Colonic mucosa (tissue), 4 donors: ENCODE measurements at regions not wholly inside any gene's neighbourhood (a gene's known extent, or its start where the extent isn't known, plus 50 kb on each side); places are given as distances from the start of the nearest gene placed in this dataset.

Source experiments
- DNase-seq: peaks from one replicate; pipeline ENCODE4 v3.0.0-alpha.2; 2020
- H3K27ac ChIP-seq: fragments of 200-600 bp; one replicate; pipeline ENCODE4 v1.8.0; 2021
- H3K27me3 ChIP-seq: fragments of 200-600 bp; one replicate; pipeline ENCODE4 v1.8.0; 2021
- H3K36me3 ChIP-seq: fragments of 200-600 bp; one replicate; pipeline ENCODE4 v1.8.0; 2021
- H3K4me1 ChIP-seq: fragments of 200-600 bp; one replicate; pipeline ENCODE4 v1.8.0; 2021; ENCODE audit warnings: mild to moderate bottlenecking
- H3K4me3 ChIP-seq: fragments of 200-600 bp; one replicate; pipeline ENCODE4 v1.8.0; 2021
- H3K9ac ChIP-seq, 2 donors: one replicate each; pipeline ENCODE4 v1.7.0; 2013; ENCODE audit warnings: control low read depth in 2 of 2, low read depth in 2 of 2, low read length in 2 of 2
- H3K9me3 ChIP-seq: fragments of 200-600 bp; one replicate; pipeline ENCODE4 v1.8.0; 2021
- intact Hi-C: fragments of 100-400 bp; cut with DNase I; formaldehyde crosslinking; loops from one replicate; pipeline ENCODE4 v1.14.1; 2022
- TF ChIP-seq, protein P1 (sequence below): fragments of 200-600 bp; IDR thresholded peaks from one replicate; pipeline ENCODE4 v1.8.0; 2022; ENCODE audit warnings: antibody characterized with exemption, mild to moderate bottlenecking
- donor health status: healthy.
- donor health status: DM: no; HTN: no; CAD: no.
- donor health status: DM: no; HTN: no; CAD: no.

DNA sequence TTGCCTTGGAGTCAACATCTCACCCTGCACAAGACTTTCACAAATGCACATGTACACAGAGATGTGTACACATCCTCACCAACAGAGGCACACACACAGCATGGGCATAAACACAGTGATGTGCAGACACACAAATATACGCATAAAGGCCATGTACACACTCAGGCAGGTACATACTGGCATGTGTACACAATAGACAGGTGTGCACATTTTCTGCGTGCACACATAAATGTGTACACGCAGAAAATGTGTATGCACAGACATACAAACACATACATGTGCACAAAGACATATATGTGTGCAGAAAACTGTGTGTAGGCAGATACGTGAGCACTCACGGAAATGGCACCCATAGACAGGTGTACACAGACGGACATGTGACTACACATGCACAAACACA is 85.3 kb upstream of the ZBTB40 start:
- Histone ChIP-seq H3K9me3 (no peaks in the 10 kb centered on the region), H3K27ac (no peak overlapping the region), H3K36me3 (no peaks in the 10 kb centered on the region), H3K4me3 (no peak overlapping the region), H3K4me1 (no peaks in the 10 kb centered on the region), H3K9ac (no peak overlapping the region), H3K27me3 (no peaks in the 10 kb centered on the region)
- intact Hi-C loops, result no loop called here
- no peak for DNase-seq
- TF ChIP-seq, protein P1, sequence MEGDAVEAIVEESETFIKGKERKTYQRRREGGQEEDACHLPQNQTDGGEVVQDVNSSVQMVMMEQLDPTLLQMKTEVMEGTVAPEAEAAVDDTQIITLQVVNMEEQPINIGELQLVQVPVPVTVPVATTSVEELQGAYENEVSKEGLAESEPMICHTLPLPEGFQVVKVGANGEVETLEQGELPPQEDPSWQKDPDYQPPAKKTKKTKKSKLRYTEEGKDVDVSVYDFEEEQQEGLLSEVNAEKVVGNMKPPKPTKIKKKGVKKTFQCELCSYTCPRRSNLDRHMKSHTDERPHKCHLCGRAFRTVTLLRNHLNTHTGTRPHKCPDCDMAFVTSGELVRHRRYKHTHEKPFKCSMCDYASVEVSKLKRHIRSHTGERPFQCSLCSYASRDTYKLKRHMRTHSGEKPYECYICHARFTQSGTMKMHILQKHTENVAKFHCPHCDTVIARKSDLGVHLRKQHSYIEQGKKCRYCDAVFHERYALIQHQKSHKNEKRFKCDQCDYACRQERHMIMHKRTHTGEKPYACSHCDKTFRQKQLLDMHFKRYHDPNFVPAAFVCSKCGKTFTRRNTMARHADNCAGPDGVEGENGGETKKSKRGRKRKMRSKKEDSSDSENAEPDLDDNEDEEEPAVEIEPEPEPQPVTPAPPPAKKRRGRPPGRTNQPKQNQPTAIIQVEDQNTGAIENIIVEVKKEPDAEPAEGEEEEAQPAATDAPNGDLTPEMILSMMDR, result no peak

DNA sequence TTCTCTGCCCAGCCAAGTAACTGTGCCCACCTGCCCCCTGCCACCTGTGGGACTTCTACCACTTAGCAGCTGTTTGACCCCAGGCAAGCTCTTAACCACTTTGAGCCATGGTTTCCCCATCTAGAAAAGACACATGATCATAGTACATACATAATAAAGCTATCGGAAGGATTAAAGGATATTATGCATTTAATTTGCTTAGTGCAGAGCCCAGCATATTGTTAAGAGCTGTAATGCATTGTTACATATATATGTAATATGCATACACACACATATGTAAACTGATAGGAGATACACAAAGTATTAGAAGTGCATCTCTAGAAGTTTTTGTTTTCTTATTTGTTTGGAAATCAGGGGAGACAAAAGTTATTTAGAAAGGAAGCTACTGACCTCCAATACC is 83.5 kb upstream of the ZBTB40 start:
- Histone ChIP-seq H3K36me3 (no peaks in the 10 kb centered on the region), H3K4me3 (no peak overlapping the region), H3K9me3 (no peaks in the 10 kb centered on the region), H3K4me1 (no peaks in the 10 kb centered on the region), H3K27me3 (no peaks in the 10 kb centered on the region), H3K9ac (no peak overlapping the region), H3K27ac (no peak overlapping the region)
- intact Hi-C loops, result no loop called here
- no peak for DNase-seq
- TF ChIP-seq, protein P1, result no peak

DNA sequence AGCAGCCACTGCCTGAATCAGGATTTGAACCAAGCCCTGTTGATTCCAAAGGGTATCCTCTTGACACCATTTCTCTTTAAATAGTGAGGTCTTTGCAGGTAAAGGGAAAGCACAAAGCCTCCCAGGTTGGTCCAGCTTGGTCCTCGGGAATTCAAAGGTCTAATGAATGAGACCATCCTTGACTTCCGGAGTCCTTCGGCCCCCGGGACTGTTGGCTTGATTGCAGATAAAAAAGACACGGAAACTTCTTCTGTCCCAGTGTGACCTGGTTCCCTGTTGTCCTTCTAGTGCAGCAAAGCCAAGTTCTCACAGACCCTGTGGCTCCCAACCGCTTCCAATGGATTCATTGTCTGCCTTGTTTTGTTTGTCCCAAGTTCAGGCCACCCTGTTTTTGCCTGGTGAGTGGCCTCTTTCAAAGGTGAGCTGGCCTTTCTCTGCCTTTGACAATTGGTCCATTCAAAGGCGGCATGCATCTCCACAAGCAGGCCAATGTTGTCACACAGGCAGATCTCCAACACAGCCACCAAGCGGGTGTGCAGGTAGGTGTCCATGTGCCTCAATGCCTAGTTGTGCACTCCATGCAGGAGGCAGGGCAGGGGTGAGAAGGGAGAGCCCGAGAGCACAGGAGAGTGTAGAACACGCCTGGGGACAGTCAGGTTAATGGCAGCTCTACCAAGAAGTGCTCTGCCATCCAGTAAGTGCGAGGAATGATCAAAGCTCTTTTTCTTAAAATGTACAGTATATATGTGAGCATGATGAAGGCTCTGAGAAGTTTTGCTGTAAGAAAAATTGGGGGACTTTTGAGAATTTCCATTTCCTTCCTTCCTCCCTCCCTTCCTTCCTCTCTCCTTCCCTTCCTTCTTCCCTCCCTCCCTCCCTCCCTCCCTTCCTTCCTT is 82.1 kb upstream of the ZBTB40 start:
- intact Hi-C loops, result no loop called here
- H3K27me3 ChIP-seq, result no peaks in the 10 kb centered on the region
- no peak overlapping the region for H3K4me3 ChIP-seq
- TF ChIP-seq, protein P1, result no peak
- no peaks in the 10 kb centered on the region for H3K9me3 ChIP-seq
- no peak for DNase-seq
- H3K4me1 ChIP-seq, result no peaks in the 10 kb centered on the region
- H3K27ac ChIP-seq, result no peak overlapping the region
- no peak overlapping the region for H3K9ac ChIP-seq
- no peaks in the 10 kb centered on the region for H3K36me3 ChIP-seq

DNA sequence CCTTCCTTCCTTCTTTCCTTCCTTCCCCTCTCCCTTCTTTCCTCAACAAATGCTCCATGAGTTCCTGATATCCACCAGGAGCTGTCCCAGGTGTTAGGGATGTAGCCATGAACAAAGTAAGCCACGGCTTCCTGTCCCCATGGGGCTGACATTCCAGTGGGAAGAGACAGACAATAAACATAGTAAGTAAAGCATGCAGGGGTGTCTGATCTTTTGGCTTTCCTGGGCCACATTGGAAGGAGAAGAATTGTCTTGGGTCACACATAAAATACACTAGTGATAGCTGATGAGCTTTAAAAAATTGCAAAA is 81.5 kb upstream of the ZBTB40 start:
- DNase-seq, result no peak
- Histone ChIP-seq H3K9me3 (no peaks in the 10 kb centered on the region), H3K4me1 (no peaks in the 10 kb centered on the region), H3K4me3 (no peak overlapping the region), H3K27me3 (no peaks in the 10 kb centered on the region), H3K9ac (no peak overlapping the region), H3K27ac (no peak overlapping the region), H3K36me3 (no peaks in the 10 kb centered on the region)
- intact Hi-C loops, result no loop called here
- TF ChIP-seq, protein P1, result no peak

DNA sequence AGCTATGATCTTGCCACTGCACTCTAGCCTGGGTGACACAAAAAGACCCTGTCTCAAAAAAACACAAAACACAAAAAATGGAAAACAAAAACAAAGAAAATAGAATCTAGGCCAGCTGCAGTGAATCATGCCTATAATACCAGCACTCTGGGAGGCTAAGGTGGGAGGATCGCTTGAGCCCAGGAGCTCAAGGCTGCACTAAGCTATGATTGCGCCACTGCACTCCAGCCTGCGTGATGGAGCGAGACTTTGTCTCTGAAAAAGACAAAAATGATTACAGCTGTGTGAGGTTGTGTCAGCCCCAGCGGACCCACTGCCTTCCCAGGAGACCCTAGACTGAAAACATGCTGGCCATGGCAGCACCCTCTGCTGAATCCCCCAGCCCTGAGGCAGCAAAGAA is 80.2 kb upstream of the ZBTB40 start:
- no peak for DNase-seq
- Histone ChIP-seq H3K9ac (no peak overlapping the region), H3K9me3 (no peaks in the 10 kb centered on the region), H3K36me3 (no peaks in the 10 kb centered on the region), H3K27ac (no peak overlapping the region), H3K27me3 (no peaks in the 10 kb centered on the region), H3K4me1 (no peaks in the 10 kb centered on the region), H3K4me3 (no peak overlapping the region)
- intact Hi-C loops, result no loop called here
- TF ChIP-seq, protein P1, result no peak
